HUES6 (cell line): ENCODE measurements at regions not wholly inside any gene's neighbourhood (a gene's known extent, or its start where the extent isn't known, plus 50 kb on each side); places are given as distances from the start of the nearest gene placed in this dataset.

ENCODE experiments used
- H3K27ac ChIP-seq: 2 replicates; pipeline ENCODE4 v1.7.0; 2013; ENCODE audit warnings: low read depth, mild to moderate bottlenecking, low read length, inconsistent platforms
- H3K27me3 ChIP-seq: 2 replicates; pipeline ENCODE4 v1.6.1; 2013; ENCODE audit warnings: low read length; ENCODE audit not compliant: control insufficient read depth, insufficient read depth
- H3K36me3 ChIP-seq: 2 replicates; pipeline ENCODE4 v1.6.1; 2013; ENCODE audit warnings: low read length; ENCODE audit not compliant: control insufficient read depth, insufficient read depth
- H3K4me1 ChIP-seq: 2 replicates; pipeline ENCODE4 v1.6.1; 2013; ENCODE audit warnings: low read length; ENCODE audit not compliant: control insufficient read depth, insufficient read depth
- H3K4me3 ChIP-seq: 2 replicates; pipeline ENCODE4 v1.5.1; 2013; ENCODE audit warnings: low read depth, low read length
- H3K9ac ChIP-seq: one replicate; pipeline ENCODE4 v1.6.1; 2013; ENCODE audit warnings: mild to moderate bottlenecking, low read length
- H3K9me3 ChIP-seq: 2 replicates; pipeline ENCODE4 v1.6.1; 2013; ENCODE audit warnings: low read depth, low read length; ENCODE audit not compliant: control insufficient read depth, insufficient read depth

DNA sequence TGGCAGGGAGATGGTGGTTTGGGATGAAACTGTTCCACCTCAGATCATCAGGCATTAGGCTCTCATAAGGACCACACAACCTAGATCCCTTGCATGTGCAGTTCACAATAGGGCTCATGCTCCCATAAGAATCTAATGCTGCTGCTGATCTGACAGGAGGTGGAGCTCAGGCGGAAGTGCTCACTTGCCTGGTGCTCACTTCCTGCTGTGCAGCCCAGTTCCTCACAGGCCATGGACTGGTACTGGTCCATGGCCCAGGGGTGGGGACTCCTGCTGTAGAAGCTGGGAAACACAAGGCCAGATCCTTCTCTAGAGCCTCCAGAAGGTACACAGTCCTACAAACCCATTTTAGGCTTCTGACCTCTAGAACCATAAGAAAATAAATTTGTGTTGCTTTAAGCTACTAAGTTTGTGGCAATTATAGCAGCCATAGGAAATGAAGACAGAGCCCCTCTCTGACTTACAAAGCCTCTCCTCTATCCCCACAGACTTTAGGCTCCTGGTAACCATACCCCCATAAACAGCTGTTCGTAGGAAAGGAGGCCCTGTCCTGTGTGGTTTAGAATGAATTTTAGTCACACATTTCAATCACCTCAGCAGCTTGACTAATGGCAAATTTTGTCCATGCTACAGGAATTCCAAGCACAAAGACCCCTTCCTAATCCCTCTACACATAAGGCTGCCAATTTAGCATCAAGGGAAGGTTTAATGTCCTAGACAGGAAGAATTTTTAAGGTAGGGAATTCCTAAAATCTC is 206.1 kb upstream of the PHYHIPL start:
- H3K4me1 ChIP-seq: peaks cover 15% of the 10 kb centered on the region
- H3K36me3 ChIP-seq: no peaks in the 10 kb centered on the region
- no peak overlapping the region for H3K4me3 ChIP-seq
- no peak overlapping the region for H3K27ac ChIP-seq
- H3K9me3 ChIP-seq: no peaks in the 10 kb centered on the region
- H3K27me3 ChIP-seq: peaks cover 33% of the 10 kb centered on the region
- H3K9ac ChIP-seq: no peak overlapping the region

DNA sequence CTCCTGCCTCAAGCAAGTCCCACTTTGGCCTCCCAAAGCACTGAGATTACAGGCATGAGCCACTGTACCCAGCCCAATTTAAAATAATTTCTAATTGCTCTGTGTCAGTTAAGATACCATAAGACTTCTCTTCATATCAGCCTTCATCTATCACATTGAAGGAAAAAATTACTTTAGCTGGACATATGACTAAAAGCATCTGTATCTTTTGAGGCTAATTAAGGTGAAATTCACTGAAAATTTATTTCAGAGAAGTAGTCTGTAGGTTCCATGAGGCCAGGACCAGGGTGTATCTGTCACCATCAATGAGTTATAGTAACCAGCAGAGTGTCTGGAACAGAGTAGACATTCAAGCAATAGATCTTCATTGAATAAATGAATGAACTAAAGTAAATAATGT is 205.2 kb upstream of the PHYHIPL start:
- Histone ChIP-seq H3K4me1 (peaks cover 15% of the 10 kb centered on the region), H3K27ac (no peak overlapping the region), H3K9me3 (no peaks in the 10 kb centered on the region), H3K36me3 (no peaks in the 10 kb centered on the region), H3K27me3 (peaks cover 25% of the 10 kb centered on the region), H3K4me3 (no peak overlapping the region), H3K9ac (no peak overlapping the region)

DNA sequence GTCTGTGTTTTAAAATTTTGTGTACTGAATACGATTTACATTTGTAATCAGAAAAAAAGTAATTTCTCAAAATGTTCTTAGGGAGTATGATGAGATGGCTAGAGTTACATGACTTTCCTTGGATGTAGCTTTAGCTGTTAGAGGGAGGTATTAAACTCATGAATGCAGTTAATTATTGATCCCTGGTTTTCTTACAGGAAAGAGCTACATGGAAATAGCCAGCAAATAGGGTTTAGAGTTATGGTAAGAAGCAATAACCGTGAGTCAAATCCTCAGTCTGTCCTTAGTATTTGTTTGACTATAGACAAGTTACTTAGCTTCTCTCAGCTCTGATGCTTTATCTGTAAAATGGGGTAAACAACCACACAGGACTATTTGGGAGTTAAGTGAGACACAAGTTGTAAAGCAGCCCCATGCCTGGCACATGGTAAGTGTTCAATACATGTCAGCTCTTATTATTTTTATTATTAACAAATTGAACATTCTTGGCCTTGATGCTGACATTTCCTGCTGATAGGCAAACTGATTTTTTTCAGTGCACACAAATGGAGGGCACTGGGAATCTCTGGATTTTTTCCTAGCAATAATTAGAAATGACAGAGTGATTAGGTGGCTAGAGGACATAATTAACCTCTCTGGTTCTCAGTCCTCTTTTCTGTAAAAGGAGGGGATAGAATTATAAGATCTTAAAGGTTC is 204.5 kb upstream of the PHYHIPL start:
- Histone ChIP-seq H3K4me3 (no peak overlapping the region), H3K9ac (no peak overlapping the region), H3K27ac (no peak overlapping the region), H3K9me3 (no peaks in the 10 kb centered on the region), H3K4me1 (peaks cover 15% of the 10 kb centered on the region), H3K27me3 (peaks cover 18% of the 10 kb centered on the region; the same call in 1 of the 2 replicates), H3K36me3 (no peaks in the 10 kb centered on the region)

DNA sequence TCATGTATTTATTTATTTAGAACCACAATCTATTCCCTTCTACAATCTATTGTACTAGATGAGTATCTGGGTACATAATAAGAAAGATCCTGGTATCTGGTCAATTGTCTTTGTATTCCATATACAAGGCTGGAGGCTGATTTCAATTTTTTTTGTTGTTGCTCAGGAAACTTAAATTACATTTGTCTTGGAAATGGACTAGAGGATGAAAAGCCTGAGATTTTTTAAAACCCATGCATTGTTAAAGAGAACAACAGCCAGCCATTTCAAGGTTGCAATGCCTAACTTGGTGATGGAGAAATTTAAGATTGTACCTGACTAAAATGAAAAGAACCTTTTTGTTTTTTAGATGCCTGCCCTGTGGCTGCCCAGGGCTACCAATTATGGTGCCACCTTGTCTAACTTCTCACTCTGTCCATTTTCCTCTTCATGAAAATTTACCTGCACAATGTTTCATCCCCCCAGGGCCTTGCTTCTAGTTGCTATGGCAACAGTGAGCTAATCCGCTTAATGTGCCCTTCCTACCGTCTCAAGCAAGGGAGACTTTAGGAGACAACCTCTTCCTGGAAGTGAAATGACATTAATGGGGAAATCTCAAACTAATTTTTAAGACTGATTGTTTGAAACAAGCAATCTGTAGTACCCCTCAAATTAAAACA is 203.7 kb upstream of the PHYHIPL start:
- Histone ChIP-seq H3K4me3 (no peak overlapping the region), H3K36me3 (no peaks in the 10 kb centered on the region), H3K9me3 (no peaks in the 10 kb centered on the region), H3K27me3 (peaks cover 18% of the 10 kb centered on the region; the same call in 1 of the 2 replicates), H3K4me1 (peaks cover 14% of the 10 kb centered on the region), H3K27ac (no peak overlapping the region), H3K9ac (no peak overlapping the region)

DNA sequence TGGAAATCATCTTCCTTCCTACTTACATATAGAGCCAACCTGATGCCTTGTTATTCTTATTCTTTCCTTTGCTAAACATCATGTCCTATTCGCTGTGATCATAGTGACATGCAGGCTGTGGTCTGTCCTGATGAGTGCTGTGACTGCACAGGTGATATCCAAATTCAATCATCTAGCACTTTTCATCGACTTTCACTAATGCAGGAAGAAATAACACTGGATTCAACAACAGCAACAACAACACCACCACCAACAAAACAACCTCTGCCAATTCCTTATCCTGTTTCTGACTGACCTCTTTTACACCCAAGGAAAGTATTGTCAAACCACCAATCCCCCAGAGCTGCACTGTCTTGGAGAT is 203.2 kb upstream of the PHYHIPL start:
- Histone ChIP-seq H3K27me3 (peaks cover 16% of the 10 kb centered on the region; the same call in 1 of the 2 replicates), H3K4me3 (no peak overlapping the region), H3K27ac (no peak overlapping the region), H3K4me1 (peaks cover 9% of the 10 kb centered on the region), H3K9me3 (no peaks in the 10 kb centered on the region), H3K9ac (no peak overlapping the region), H3K36me3 (no peaks in the 10 kb centered on the region)

DNA sequence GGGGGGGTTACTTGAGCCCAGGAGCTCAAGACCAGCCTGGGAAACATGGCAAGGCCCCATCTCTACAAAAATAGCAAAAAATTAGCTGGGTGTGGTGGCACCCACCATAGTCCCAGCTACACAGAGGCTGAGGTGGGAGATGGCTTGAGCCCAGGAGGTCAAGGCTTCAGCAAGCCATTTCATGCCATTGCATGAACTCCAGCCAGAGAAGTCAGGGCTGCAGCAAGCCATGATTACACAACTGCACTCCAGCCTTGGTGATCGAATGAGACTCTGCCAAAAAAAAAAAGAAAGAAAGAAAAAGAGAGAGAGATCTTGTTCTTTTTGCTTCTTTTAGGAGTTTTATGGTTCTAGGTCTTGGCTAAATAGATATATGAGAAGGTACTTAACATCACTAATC is 200.2 kb upstream of the PHYHIPL start:
- peaks cover 13% of the 10 kb centered on the region for H3K4me1 ChIP-seq
- no peak overlapping the region for H3K9ac ChIP-seq
- no peaks in the 10 kb centered on the region for H3K36me3 ChIP-seq
- no peak overlapping the region for H3K27ac ChIP-seq
- no peaks in the 10 kb centered on the region for H3K27me3 ChIP-seq
- no peaks in the 10 kb centered on the region for H3K9me3 ChIP-seq
- no peak overlapping the region for H3K4me3 ChIP-seq

DNA sequence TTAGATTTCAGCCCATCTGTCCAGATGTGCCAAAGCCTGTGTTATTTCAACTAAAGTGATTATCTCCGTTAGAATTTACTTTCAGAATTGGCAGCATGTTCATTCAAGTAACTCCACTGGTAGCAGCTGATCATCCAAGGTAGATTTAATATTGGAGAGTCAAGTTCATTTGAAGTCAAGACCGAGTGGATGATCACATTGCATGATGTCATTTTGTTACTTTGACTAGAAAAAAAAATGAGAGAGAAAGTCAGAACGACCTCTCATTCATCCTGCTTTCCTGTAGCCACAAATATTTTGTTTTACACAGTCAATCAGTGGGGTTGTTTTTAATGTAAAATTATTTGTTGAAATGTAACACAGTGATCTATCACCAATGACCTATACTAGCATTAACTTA is 196.7 kb upstream of the PHYHIPL start:
- Histone ChIP-seq H3K4me3 (no peak overlapping the region), H3K27me3 (no peaks in the 10 kb centered on the region), H3K9me3 (no peaks in the 10 kb centered on the region), H3K27ac (no peak overlapping the region), H3K4me1 (peaks cover 28% of the 10 kb centered on the region), H3K36me3 (no peaks in the 10 kb centered on the region), H3K9ac (no peak overlapping the region)

DNA sequence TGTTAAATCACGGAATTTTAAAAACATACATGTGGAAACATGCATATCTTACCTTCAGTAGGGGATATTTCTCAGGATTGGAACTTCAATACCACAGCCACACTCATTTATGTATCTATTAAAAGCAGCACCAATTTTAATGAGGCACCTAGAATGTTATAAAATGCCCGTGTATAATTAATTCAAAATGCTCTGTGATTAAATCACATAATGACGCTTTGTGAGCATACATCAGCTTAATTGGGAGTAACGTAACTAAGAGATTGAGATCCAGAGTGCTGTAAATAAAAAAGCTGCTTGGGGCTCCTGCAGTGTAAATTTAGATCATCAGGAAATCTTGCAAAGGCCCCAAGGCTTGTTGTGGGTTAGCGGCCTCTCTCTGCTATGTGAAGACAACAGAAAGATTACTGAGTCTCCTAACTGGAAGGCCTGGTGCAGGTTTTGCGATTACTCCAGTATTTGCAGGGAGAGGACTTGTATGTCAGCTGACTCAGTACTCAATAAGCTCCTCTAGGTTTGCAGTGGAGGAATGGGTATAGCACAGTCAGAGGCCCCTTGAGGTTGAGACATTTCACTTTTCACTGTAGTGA is 195.5 kb upstream of the PHYHIPL start:
- Histone ChIP-seq H3K4me1 (peaks cover 23% of the 10 kb centered on the region), H3K27ac (no peak overlapping the region), H3K36me3 (no peaks in the 10 kb centered on the region), H3K9ac (no peak overlapping the region), H3K9me3 (no peaks in the 10 kb centered on the region), H3K27me3 (no peaks in the 10 kb centered on the region), H3K4me3 (no peak overlapping the region)

DNA sequence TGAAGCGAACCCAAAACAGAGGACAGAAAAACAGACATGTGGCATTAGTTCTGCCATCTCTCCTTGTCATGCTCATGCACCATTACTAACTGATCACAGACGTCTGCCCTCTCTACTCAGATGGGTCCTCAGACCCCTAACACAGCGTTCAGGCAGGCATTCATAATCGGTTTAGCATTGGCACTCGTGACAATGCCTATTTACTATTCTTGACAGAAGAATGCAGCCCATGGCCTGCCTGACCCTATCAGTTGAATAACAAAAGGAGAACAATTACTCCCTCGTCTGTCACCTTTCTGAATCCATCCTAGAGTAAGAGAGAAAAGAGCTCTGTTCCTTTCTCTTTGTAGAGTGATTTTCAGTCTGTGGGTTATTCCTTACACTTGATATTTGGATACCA is 194.6 kb upstream of the PHYHIPL start:
- Histone ChIP-seq H3K27me3 (no peaks in the 10 kb centered on the region), H3K4me3 (no peak overlapping the region), H3K36me3 (no peaks in the 10 kb centered on the region), H3K27ac (no peak overlapping the region), H3K9me3 (no peaks in the 10 kb centered on the region), H3K9ac (no peak overlapping the region), H3K4me1 (peaks cover 23% of the 10 kb centered on the region)

DNA sequence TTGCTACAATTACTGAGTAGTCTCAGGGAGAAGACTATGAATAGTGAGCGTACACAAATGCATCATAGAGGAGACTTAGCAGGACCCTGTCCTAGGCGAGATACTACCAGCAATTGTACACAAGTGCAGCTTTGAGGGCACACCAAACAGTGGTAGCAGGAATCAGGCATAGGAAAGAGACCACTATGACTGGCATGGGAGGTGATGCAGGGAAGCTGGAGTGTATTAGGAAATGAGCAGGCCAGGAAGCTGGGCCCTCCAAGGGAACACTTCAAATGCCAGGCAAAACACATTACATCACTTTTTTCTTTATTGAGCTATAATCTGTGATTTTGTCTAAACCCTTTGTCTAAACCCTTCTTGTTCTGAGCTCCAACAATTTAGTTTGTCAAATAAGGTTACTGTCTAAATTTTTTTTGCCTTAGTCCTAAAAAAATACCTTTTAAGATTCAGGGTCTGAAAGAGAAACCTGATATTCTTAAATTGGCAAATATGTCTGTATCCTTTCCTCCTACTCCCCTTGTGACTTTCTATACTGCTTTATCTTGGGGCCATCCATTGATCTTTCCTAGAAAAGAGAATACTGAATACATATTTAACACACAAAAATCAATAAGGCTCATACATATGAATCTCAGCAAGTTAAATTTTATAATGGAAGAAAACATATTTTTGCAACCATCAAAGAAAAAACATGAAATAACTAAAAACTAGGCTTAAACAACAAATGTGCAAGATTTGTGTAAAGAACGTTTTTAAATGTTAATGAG is 193.8 kb upstream of the PHYHIPL start:
- no peaks in the 10 kb centered on the region for H3K27me3 ChIP-seq
- no peak overlapping the region for H3K4me3 ChIP-seq
- H3K36me3 ChIP-seq: no peaks in the 10 kb centered on the region
- no peak overlapping the region for H3K27ac ChIP-seq
- peaks cover 23% of the 10 kb centered on the region for H3K4me1 ChIP-seq
- H3K9ac ChIP-seq: no peak overlapping the region
- no peaks in the 10 kb centered on the region for H3K9me3 ChIP-seq
